Progenitor cell of endocrine pancreas (in vitro differentiated cells): ENCODE measurements at regions not wholly inside any gene's neighbourhood (a gene's known extent, or its start where the extent isn't known, plus 50 kb on each side); places are given as distances from the start of the nearest gene placed in this dataset.

Source experiments
- DNase-seq: peaks from one replicate; pipeline ENCODE4 v3.0.0; 2021; ENCODE audit warnings: low spot score; ENCODE audit not compliant: unreplicated experiment
- H3K27ac Mint-ChIP-seq: 2 replicates; pipeline ENCODE4 v1.8.0; 2021; ENCODE audit warnings: mild to moderate bottlenecking, moderate library complexity, mixed read lengths
- H3K27me3 Mint-ChIP-seq: 2 replicates; pipeline ENCODE4 v1.8.0; 2021; ENCODE audit warnings: mixed read lengths
- H3K36me3 Mint-ChIP-seq: 2 replicates; pipeline ENCODE4 v1.8.0; 2022; ENCODE audit warnings: mixed read lengths; ENCODE audit not compliant: insufficient read depth
- H3K4me1 Mint-ChIP-seq: 2 replicates; pipeline ENCODE4 v1.8.0; 2021; ENCODE audit warnings: low read depth, mixed read lengths
- H3K4me3 Mint-ChIP-seq: 2 replicates; pipeline ENCODE4 v1.8.0; 2021; ENCODE audit warnings: low read depth, mild to moderate bottlenecking, moderate library complexity, mixed read lengths
- H3K9me3 Mint-ChIP-seq: 2 replicates; pipeline ENCODE4 v1.8.0; 2021; ENCODE audit warnings: low read depth, mixed read lengths
- CTCF ChIP-seq: fragments of 200-600 bp; sonication (generic); IDR thresholded peaks from one replicate; pipeline ENCODE4 v1.5.0; 2021; ENCODE audit warnings: antibody characterized with exemption, mild to moderate bottlenecking; ENCODE audit not compliant: unreplicated experiment

- Mint-ChIP-seq H3K9me3 (no peaks in the 10 kb centered on the region), H3K4me3 (no peak overlapping the region)
Observed at GRCh38 chr5:116938488-116938887, 363.9 kb upstream of the SEMA6A start.

GRCh38 chr5:116935561-116936162 is 361.0 kb upstream of the SEMA6A start:
- no peak for DNase-seq
- no peak for TF ChIP-seq CTCF
- Mint-ChIP-seq H3K9me3 (no peaks in the 10 kb centered on the region), H3K4me1 (peaks cover 10% of the 10 kb centered on the region), H3K27ac (no peak overlapping the region), H3K36me3 (no peaks in the 10 kb centered on the region), H3K27me3 (no peaks in the 10 kb centered on the region), H3K4me3 (no peak overlapping the region)

More at GRCh38 chr5:116938488-116938887, 363.9 kb upstream of the SEMA6A start:
- Mint-ChIP-seq H3K36me3 (no peaks in the 10 kb centered on the region), H3K27ac (no peak overlapping the region), H3K27me3 (no peaks in the 10 kb centered on the region), H3K4me1 (peaks cover 10% of the 10 kb centered on the region)
- no peak for TF ChIP-seq CTCF
- DNase-seq, result no peak

DNA sequence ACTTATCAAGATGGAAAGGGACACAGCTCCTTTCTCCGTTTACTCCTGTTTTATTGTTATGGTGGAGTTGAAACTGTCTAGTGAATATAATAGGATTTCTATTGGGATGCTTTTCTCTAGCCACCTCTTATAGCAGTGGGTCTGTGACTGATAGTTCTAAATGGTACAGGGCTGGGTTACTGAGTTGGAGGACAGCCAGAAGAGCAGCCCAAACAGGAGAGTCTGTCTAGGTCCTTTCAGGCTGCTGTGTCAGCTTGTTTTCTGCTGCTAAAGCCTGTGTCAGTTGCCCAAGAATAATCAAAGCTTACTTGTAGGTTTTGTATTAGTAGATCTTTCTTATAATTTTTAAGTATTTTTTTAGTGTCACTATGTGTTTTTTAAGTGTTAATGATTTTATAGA is 356.0 kb upstream of the SEMA6A start:
- H3K27me3 Mint-ChIP-seq, result no peaks in the 10 kb centered on the region
- H3K9me3 Mint-ChIP-seq, result no peaks in the 10 kb centered on the region
- no peak overlapping the region for H3K27ac Mint-ChIP-seq
- no peak for DNase-seq
- TF ChIP-seq CTCF, result no peak
- no peaks in the 10 kb centered on the region for H3K4me1 Mint-ChIP-seq
- H3K4me3 Mint-ChIP-seq, result no peak overlapping the region
- H3K36me3 Mint-ChIP-seq, result no peaks in the 10 kb centered on the region

GRCh38 chr5:116923344-116923743 is 348.7 kb upstream of the SEMA6A start:
- H3K27ac Mint-ChIP-seq, result no peak overlapping the region
- no peak for TF ChIP-seq CTCF
- H3K9me3 Mint-ChIP-seq, result no peaks in the 10 kb centered on the region
- peaks cover 3% of the 10 kb centered on the region for H3K27me3 Mint-ChIP-seq
- DNase-seq, result no peak
- H3K4me3 Mint-ChIP-seq, result no peak overlapping the region
- H3K4me1 Mint-ChIP-seq, result no peaks in the 10 kb centered on the region
- H3K36me3 Mint-ChIP-seq, result no peaks in the 10 kb centered on the region

- peaks cover 3% of the 10 kb centered on the region for H3K27me3 Mint-ChIP-seq
- no peak overlapping the region for H3K27ac Mint-ChIP-seq
- H3K4me1 Mint-ChIP-seq, result no peaks in the 10 kb centered on the region
- no peak for TF ChIP-seq CTCF
- H3K4me3 Mint-ChIP-seq, result no peak overlapping the region
- H3K36me3 Mint-ChIP-seq, result no peaks in the 10 kb centered on the region
- DNase-seq, result no peak
- no peaks in the 10 kb centered on the region for H3K9me3 Mint-ChIP-seq
Observed at GRCh38 chr5:116922532-116922931, 347.9 kb upstream of the SEMA6A start.
